AG04449 (cell line): ENCODE measurements at regions not wholly inside any gene's neighbourhood (a gene's known extent, or its start where the extent isn't known, plus 50 kb on each side); places are given as distances from the start of the nearest gene placed in this dataset.

Source experiments
- CTCF ChIA-PET: fragments of 350-600 bp; formaldehyde crosslinking; extraction: SDS; loops from one replicate; lab custom pipeline; 2021; ENCODE audit warnings: antibody characterized with exemption; lab: Yijun Ruan, JAX
- POLR2A ChIA-PET: fragments of 400-600, 350-600 bp; formaldehyde crosslinking; extraction: SDS; loops from one replicate; lab custom pipeline; 2020; ENCODE audit warnings: antibody characterized with exemption, inconsistent platforms; lab: Yijun Ruan, JAX
- DNase-seq: peaks from one replicate; pipeline ENCODE4 v3.0.0-alpha.2; 2010; ENCODE audit warnings: low read depth, low spot score
- H3K4me3 ChIP-seq: 2 replicates; pipeline ENCODE4 v1.5.1; 2011; ENCODE audit warnings: low read depth, mild to moderate bottlenecking, control low read depth, low read length
- CTCF ChIP-seq: IDR thresholded peaks from one replicate; pipeline ENCODE4 v1.5.1; 2011; ENCODE audit warnings: mild to moderate bottlenecking, moderate library complexity, low read length, control low read depth, inconsistent platforms; ENCODE audit not compliant: insufficient read depth; ENCODE audit errors: missing control alignments

- H3K4me3 ChIP-seq: no peak overlapping the region
- ChIA-PET POLR2A (no interaction called here), CTCF (no interaction called here)
- TF ChIP-seq CTCF: no peak
- DNase-seq: no peak
These were observed 429.8 kb downstream of the EPHA4 start for GRCh38 chr2:221142341-221142740.

GRCh38 chr2:221143231-221143630 is 428.9 kb downstream of the EPHA4 start:
- no peak for DNase-seq
- no peak for TF ChIP-seq CTCF
- ChIA-PET CTCF (no interaction called here), POLR2A (no interaction called here)
- no peak overlapping the region for H3K4me3 ChIP-seq

GRCh38 chr2:221144909-221145308 is 427.2 kb downstream of the EPHA4 start:
- CTCF ChIA-PET: no interaction called here
- POLR2A ChIA-PET: no interaction called here
- no peak for DNase-seq
- TF ChIP-seq CTCF: no peak
- H3K4me3 ChIP-seq: no peak overlapping the region

- no peak for DNase-seq
- CTCF ChIA-PET: no interaction called here
- no peak overlapping the region for H3K4me3 ChIP-seq
These were observed 426.7 kb downstream of the EPHA4 start for GRCh38 chr2:221145396-221145795.

DNA sequence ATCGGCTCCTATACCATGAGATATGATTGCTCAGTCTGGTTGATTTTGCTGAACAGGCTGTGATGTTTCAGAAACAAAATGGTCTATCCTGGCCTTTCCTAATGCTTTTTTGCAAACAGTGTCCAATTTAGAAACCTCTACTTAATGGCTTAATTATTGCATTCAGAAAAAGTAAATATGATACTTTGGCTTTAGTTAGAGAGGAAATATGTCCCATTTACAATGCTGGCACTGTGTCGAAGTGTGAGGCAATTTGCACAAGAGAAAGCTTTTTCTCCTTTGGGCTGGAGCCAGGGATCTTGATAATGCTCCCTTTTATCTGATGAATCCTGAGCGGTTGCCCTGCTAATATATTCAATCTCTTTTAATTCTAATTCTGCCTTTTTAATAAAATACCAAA is 418.9 kb downstream of the EPHA4 start:
- ChIA-PET CTCF (no interaction called here), POLR2A (no interaction called here)

More at GRCh38 chr2:221145396-221145795, 426.7 kb downstream of the EPHA4 start:
- no peak for TF ChIP-seq CTCF
- POLR2A ChIA-PET: no interaction called here

DNA sequence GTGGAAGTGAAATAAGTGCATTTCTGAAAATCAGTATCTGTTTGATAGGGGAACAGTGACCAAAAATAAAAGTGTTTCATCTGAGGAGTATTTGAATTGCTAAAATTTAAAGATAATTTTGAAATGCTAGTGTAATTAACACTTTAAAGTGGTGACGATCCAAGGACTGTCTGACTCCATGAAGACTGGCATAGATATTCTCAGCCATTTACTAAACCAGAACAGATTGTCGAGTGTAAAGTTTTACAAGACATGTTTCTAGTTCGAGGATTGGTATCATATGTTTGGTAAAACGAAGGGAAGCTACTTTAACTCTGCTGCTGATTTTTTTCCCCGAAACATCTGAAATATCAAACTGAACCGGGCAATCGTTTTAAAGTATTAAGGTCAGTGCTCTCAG is 417.9 kb downstream of the EPHA4 start:
- DNase-seq: no peak
- POLR2A ChIA-PET: no interaction called here
- CTCF ChIA-PET: no interaction called here

More for the DNA sequence above, 418.9 kb downstream of the EPHA4 start:
- DNase-seq: no peak
- no peak overlapping the region for H3K4me3 ChIP-seq
- no peak for TF ChIP-seq CTCF

More for the DNA sequence above, 417.9 kb downstream of the EPHA4 start:
- TF ChIP-seq CTCF: no peak
- H3K4me3 ChIP-seq: no peak overlapping the region
